ENCODE measurements at regions not wholly inside any gene's neighbourhood (a gene's known extent, or its start where the extent isn't known, plus 50 kb on each side); places are given as distances from the start of the nearest gene placed in this dataset.

DNA sequence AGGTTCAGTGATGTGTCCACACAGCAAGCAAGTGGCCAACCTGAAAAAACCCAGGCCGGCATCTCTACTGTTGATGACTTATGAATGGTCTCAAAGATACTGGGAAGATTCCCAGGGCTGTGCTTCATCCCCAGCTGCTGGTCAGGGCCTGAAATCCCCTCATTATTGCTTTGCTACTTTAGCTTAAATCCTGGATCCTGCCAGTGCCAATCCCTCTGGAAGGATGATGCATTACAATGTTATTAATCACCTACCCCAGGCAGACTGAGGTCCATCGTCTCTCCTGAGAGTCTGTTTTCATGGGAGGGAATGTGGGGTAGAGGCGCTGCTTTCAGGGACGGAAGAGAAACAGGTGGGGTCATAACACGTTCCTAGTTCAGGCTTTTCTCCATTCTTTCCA, 371.6 kb downstream of the RPS24 start:
- Mint-ChIP-seq H3K4me1 (ENCODE audit: low read depth) (peaks cover 7% of the 10 kb centered on the region), H3K36me3 (ENCODE audit: low read depth) (no peaks in the 10 kb centered on the region), H3K27me3 (ENCODE audit: low read depth) (peaks cover 11% of the 10 kb centered on the region), H3K27ac (no peak overlapping the region), H3K9me3 (no peaks in the 10 kb centered on the region), H3K4me3 (no peak overlapping the region)
- CTCF ChIA-PET, result no interaction called here
- intact Hi-C loops (cut with micrococcal nuclease), result no loop called here
- no peak for DNase-seq

DNA sequence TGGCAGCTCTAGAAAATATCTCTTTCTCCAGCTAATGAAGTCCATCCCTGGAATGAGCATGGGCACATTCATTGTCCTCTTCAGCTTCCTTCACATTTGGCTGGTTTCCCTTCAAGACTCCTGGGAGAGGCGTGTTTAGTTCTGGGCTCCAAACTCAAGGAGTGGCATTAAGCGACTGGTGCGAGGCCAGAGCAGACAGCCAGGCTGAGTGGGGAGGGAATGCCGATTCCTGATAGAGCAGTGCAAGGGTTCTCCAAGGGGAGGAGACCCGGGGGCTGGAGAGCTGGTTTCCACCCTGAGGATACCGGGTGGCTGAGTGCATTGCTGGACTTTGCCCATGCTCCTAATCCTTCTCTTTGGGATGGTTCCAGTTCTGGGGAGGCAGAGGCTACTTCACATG, 372.1 kb downstream of the RPS24 start:
- Mint-ChIP-seq H3K36me3 (ENCODE audit: low read depth) (no peaks in the 10 kb centered on the region), H3K27ac (no peak overlapping the region), H3K4me3 (no peak overlapping the region), H3K9me3 (no peaks in the 10 kb centered on the region), H3K27me3 (ENCODE audit: low read depth) (peaks cover 11% of the 10 kb centered on the region), H3K4me1 (ENCODE audit: low read depth) (peaks cover 7% of the 10 kb centered on the region)
- DNase-seq, result no peak
- intact Hi-C loops (cut with micrococcal nuclease), result no loop called here
- CTCF ChIA-PET, result no interaction called here

DNA sequence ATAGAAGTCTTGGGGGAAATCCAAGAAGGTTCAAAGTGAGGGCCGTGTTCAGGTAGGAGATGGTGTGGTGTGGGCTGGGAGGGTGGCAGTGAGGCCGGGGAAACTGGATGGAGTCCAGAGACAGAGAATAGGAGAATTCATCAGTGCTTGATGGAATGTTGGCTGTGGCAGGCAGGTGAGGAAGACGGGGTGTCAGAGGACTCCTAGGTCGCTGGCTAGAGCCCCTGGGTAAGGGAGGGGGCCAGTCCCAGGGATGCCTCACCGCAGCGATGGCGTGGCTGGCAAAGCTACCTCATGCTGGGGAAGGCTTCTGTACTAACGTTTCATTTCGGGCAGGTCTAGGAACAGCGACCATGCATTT, 373.0 kb downstream of the RPS24 start:
- CTCF ChIA-PET, result interaction anchor here (1.2 kb wide), 1 partner anchor 791 kb away, joined by 3 read pairs; no protein-coding TSS in a partner anchor

DNA sequence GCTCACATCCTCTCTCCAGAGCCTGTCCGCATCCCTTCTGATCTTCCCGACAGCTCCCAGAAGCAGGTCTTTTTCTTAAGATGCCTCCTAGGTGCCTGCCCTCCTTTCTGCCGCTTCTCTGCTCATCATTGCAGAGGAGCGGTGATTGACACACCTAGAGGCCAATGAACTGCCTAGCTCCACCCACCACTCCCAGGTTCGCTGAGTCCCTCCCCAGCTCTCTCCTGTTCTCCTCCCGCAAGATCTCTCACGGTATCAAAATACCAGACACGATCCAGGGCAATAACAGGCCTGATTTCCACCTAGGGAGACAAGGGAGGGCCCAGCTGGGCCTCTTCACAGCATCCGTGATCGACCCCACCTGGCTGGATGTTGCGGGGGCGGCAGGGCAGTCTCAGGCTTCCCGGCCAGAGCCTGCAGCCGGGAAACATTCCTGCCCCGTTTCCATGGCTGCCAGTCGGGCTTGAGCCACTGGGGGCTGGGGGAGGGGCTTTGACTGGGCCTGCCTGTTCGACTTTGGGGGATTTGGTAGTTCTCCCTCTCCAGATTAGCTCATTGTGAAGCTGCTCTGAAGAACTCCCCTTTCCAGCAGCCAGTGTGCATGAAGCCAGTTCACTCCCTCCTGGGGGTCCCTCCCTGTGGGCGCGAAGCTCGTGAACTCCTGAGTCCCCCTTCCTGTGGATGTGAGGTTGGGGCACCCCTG, 373.5 kb downstream of the RPS24 start:
- peak; percentile 81 for DNase-seq
- CTCF ChIA-PET, result interaction anchor here (1.2 to 1.5 kb wide), 2 partner anchors 360 to 790 kb away, joined by 3 to 5 read pairs; no protein-coding TSS in a partner anchor
- peaks cover 11% of the 10 kb centered on the region for H3K27me3 Mint-ChIP-seq (ENCODE audit: low read depth)
- H3K27ac Mint-ChIP-seq, result no peak overlapping the region
- H3K4me1 Mint-ChIP-seq (ENCODE audit: low read depth), result peaks cover 7% of the 10 kb centered on the region
- H3K9me3 Mint-ChIP-seq, result no peaks in the 10 kb centered on the region
- peak overlapping the region; percentile 62 for H3K4me3 Mint-ChIP-seq
- intact Hi-C loops (cut with micrococcal nuclease), result no loop called here
- H3K36me3 Mint-ChIP-seq (ENCODE audit: low read depth), result no peaks in the 10 kb centered on the region

More for the DNA sequence above, 373.0 kb downstream of the RPS24 start:
- peak overlapping the region; percentile 62 for H3K4me3 Mint-ChIP-seq
- H3K4me1 Mint-ChIP-seq (ENCODE audit: low read depth), result peaks cover 7% of the 10 kb centered on the region
- no peaks in the 10 kb centered on the region for H3K36me3 Mint-ChIP-seq (ENCODE audit: low read depth)
- DNase-seq, result no peak
- intact Hi-C loops (cut with micrococcal nuclease), result no loop called here
- no peak overlapping the region for H3K27ac Mint-ChIP-seq
- peaks cover 11% of the 10 kb centered on the region for H3K27me3 Mint-ChIP-seq (ENCODE audit: low read depth)
- no peaks in the 10 kb centered on the region for H3K9me3 Mint-ChIP-seq

DNA sequence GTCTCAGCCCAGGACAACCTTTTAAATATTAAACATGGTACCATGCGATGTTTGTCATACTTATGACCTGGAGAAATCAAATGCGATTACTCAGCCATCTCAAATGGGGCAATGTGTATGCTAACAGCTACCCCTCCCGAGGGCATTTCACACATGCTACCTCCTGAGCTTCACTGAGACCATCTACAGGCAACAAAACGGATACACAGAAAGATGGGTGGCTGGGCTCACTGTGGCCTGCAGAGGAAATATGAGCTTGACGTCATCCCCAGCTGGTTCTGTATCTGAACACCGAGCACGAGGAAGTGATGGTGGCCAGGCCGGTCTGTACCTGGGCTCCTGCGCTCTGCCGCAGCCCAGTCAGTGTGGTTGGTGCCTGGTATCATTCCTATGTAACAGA, 374.3 kb downstream of the RPS24 start:
- CTCF ChIA-PET, result interaction anchor here (1.2 to 1.5 kb wide), 2 partner anchors 11 to 361 kb away, joined by 3 to 5 read pairs; no protein-coding TSS in a partner anchor
- H3K9me3 Mint-ChIP-seq, result no peaks in the 10 kb centered on the region
- no peaks in the 10 kb centered on the region for H3K36me3 Mint-ChIP-seq (ENCODE audit: low read depth)
- no peak for DNase-seq
- H3K27ac Mint-ChIP-seq, result no peak overlapping the region
- intact Hi-C loops (cut with micrococcal nuclease), result no loop called here
- H3K27me3 Mint-ChIP-seq (ENCODE audit: low read depth), result peaks cover 11% of the 10 kb centered on the region
- peaks cover 7% of the 10 kb centered on the region for H3K4me1 Mint-ChIP-seq (ENCODE audit: low read depth)
- H3K4me3 Mint-ChIP-seq, result no peak overlapping the region

DNA sequence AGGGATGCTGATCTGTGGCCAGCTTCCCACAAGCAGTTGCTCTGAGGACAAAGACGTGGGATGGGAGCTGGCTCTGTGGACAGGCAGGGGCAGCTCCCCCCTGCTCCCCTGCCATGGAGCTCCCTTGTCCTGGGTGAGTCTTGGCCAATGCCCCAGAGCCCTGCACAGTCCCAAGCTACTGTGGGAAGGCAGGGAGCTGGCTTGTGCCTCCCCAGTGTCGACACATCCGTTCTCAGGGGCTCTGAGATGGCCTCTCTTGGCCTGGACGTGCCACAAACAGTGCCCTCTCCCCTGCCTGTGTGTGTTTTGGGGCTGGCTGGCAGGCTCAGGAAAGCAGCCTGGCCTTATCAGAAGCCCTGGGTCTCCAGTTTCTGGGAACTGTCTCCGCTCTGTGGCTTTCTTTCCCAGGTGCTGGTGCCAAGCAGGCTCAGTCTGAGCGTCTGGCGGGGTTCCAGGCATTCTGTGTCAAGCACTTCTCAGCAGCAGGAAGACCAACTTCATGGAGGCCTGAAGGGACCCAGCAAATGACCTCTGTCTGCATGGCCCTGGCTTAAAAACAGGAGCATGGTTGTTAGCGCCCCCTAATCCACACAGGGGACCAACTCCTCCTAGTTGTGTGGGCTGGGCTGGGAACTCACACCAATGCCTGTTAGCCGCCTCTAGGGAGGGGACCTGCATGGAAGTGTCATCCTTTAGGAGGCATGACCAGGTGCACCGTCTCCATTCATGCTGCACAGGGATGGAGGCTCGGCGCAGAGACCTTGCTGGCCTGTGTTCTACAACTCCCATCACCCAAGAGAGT, 375.2 kb downstream of the RPS24 start:
- Mint-ChIP-seq H3K27ac (no peak overlapping the region), H3K36me3 (ENCODE audit: low read depth) (no peaks in the 10 kb centered on the region), H3K4me3 (no peak overlapping the region), H3K4me1 (ENCODE audit: low read depth) (peaks cover 7% of the 10 kb centered on the region), H3K9me3 (no peaks in the 10 kb centered on the region), H3K27me3 (ENCODE audit: low read depth) (peaks cover 11% of the 10 kb centered on the region)
- intact Hi-C loops (cut with micrococcal nuclease), result no loop called here
- DNase-seq, result no peak
- CTCF ChIA-PET, result interaction anchor here (1.2 kb wide), 1 partner anchor 10 kb away, joined by 3 read pairs; no protein-coding TSS in a partner anchor

DNA sequence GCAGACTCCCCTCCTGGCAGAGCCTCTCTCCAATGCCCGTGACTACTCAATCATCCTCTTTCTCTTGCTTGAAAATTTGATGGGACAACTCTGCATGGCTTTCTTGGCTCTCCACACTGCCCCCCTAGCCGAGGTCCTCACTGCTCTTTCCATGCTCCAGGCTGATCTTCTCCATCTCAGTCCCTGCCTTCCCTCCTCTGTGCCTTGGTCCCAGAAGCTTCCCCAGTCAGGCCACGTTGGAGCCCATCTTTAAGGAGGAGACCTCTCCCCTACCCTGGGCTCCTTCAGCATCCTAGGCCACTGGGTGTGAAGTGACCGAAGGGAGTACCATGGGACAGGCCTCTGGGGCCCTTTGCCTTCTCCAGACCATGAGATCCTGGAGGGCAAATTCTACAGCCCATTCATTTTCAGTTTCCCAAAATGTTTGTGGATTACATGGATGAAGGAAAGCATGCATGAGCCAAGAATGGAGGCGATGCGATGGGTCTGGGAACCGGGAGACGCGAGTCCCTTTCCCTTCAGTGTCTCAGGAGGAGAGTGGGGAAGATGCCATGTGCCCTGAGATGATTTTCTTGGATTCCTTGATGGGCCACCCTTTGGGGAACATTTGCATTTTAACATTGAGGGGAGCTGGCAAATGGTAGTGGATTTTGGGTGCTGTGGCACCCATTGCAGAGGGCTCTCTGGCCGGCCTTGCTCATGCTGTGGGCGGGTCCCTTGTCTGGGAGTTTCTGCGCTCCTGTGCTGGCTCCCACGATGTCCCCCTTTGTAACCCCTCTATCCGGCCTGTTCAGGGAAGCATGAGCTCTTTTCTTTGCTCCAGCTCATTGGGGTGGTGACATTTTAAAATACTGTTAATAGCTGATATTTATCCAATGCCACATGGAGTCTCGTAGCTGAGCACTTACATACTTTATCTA, 376.6 kb downstream of the RPS24 start:
- Mint-ChIP-seq H3K27me3 (ENCODE audit: low read depth) (peaks cover 11% of the 10 kb centered on the region), H3K9me3 (no peaks in the 10 kb centered on the region), H3K36me3 (ENCODE audit: low read depth) (no peaks in the 10 kb centered on the region), H3K27ac (no peak overlapping the region), H3K4me1 (ENCODE audit: low read depth) (peaks cover 7% of the 10 kb centered on the region), H3K4me3 (no peak overlapping the region)
- intact Hi-C loops (cut with micrococcal nuclease), result no loop called here
- DNase-seq, result no peak
- CTCF ChIA-PET, result no interaction called here

DNA sequence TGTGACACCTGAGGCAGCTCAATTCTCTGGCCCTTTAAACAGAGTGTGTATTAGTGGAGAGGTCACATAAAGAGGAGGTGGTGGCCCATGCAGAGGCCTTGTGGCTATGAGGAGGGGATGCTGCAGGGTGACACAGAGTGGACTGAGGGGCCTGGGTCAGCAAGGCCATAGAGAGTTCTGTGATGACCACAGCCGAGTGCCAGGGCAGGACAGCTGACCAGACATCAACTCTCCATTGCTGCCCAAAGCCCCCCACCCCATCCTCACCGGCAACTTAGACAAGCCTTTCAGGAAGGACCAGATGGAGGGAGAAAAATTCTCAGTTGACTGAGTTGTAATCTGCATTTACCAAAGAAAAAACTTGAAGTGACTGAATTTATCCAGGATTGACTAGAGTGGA, 378.1 kb downstream of the RPS24 start:
- Mint-ChIP-seq H3K36me3 (ENCODE audit: low read depth) (no peaks in the 10 kb centered on the region), H3K27ac (no peak overlapping the region), H3K9me3 (no peaks in the 10 kb centered on the region), H3K4me1 (ENCODE audit: low read depth) (peaks cover 3% of the 10 kb centered on the region), H3K27me3 (ENCODE audit: low read depth) (peaks cover 6% of the 10 kb centered on the region), H3K4me3 (no peak overlapping the region)
- CTCF ChIA-PET, result no interaction called here
- intact Hi-C loops (cut with micrococcal nuclease), result no loop called here
- DNase-seq, result no peak

DNA sequence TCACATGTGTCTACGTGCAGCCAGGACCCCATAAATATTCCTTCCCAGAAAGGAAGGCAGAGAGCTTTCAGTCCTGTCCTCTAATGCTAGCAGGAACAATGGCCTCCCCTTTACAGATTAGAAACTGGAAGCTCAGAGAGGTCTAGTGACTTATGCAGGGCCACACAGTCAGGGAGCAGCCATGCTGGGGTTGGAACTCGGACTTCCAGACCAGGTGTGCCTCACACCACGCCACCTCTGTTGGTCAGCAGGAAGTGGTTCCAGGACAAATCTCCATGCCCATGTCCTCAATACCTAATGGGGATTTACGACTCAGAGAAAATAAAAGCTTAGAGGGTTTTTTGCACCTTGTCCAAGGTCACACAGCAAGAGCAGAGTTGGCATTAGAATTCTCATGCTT, 378.9 kb downstream of the RPS24 start:
- Mint-ChIP-seq H3K36me3 (ENCODE audit: low read depth) (no peaks in the 10 kb centered on the region), H3K27me3 (ENCODE audit: low read depth) (peaks cover 2% of the 10 kb centered on the region), H3K9me3 (no peaks in the 10 kb centered on the region), H3K4me1 (ENCODE audit: low read depth) (no peaks in the 10 kb centered on the region), H3K27ac (no peak overlapping the region), H3K4me3 (no peak overlapping the region)
- intact Hi-C loops (cut with micrococcal nuclease), result no loop called here
- CTCF ChIA-PET, result interaction anchor here (1.1 kb wide), 1 partner anchor 365 kb away, joined by 3 read pairs; no protein-coding TSS in a partner anchor
- DNase-seq, result no peak

DNA sequence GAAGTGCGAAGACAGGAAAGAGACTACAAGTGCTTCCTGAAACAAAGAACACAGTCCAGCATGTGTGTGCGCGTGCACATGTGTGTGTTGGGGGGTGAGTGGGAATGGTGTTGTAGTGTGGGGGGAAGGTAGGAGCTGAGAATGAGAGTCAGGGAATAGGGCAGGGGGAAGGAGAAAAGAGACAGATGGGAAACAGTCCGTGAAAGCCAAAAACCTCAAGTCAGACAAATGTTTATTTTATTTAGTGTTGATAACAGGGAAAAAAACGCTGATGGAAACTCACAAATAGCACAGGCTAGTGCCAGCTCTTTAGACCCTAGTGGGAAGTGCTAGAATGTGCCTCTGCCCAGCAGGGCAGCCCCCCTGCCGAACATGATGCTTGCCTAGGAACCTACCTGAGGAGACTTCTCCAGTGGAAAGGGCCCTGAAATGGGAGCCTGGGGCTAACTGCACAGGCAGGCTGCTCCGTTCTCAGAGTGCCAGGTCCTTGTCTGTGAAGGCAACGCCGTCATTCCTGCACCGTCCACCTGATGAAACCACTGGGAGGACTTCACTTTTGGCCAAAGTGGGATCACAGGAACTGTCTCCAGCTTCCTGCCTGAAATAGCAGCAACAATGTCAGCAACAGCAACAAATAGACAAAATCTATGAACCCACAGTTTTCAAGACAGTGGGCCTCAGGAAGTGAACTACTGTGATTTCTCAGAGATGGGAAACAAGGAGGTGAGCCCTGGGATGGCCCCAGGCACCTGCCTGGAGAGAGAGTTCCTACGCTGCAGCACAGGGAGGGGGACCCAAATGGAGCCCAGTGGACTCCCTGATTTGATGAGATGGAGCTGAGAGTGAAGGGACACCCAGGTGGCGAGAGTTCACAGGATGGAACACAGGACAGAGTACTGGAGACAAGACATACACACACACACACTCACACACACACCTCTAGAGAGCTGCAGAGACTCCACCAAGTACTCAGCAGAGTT, 379.7 kb downstream of the RPS24 start:
- CTCF ChIA-PET, result interaction anchor here (0.5 to 1.1 kb wide), 2 partner anchors 109 to 366 kb away, joined by 3 read pairs; no protein-coding TSS in a partner anchor

DNA sequence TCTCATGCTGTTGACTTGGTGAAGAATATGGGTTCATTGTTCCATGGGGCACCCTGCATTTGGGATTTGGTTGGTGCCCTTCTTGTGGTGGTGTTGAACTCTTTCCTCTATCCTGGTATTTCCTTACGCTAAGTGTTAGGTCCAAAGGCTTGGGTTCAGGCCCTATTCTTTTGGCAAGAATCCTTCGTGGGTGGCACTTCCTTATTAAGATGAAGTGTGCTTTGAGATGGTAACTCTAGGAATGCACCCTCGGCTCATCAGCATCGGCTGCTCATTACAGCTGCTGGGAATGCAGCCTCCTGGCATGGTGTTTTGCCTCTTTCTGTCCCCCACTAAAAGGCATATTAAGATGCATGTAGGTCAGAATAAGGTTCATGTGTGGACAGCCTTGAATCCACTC, 380.7 kb downstream of the RPS24 start:
- CTCF ChIA-PET, result no interaction called here
- no peak for DNase-seq
- intact Hi-C loops (cut with micrococcal nuclease), result no loop called here
- no peaks in the 10 kb centered on the region for H3K9me3 Mint-ChIP-seq
- no peaks in the 10 kb centered on the region for H3K27me3 Mint-ChIP-seq (ENCODE audit: low read depth)
- H3K27ac Mint-ChIP-seq, result no peak overlapping the region
- H3K36me3 Mint-ChIP-seq (ENCODE audit: low read depth), result no peaks in the 10 kb centered on the region
- no peaks in the 10 kb centered on the region for H3K4me1 Mint-ChIP-seq (ENCODE audit: low read depth)
- no peak overlapping the region for H3K4me3 Mint-ChIP-seq

More for the DNA sequence above, 379.7 kb downstream of the RPS24 start:
- DNase-seq, result no peak
- Mint-ChIP-seq H3K9me3 (no peaks in the 10 kb centered on the region), H3K36me3 (ENCODE audit: low read depth) (no peaks in the 10 kb centered on the region), H3K27ac (no peak overlapping the region), H3K27me3 (ENCODE audit: low read depth) (no peaks in the 10 kb centered on the region), H3K4me1 (ENCODE audit: low read depth) (no peaks in the 10 kb centered on the region), H3K4me3 (no peak overlapping the region)
- intact Hi-C loops (cut with micrococcal nuclease), result no loop called here

Measured in activated naive CD4-positive, alpha-beta T cell treated with anti-CD3 and anti-CD28 coated beads for 36 hours (primary cell).